ENCODE measurements at regions not wholly inside any gene's neighbourhood (a gene's known extent, or its start where the extent isn't known, plus 50 kb on each side); places are given as distances from the start of the nearest gene placed in this dataset.

GRCh38 chr4:111136438-111136837 lies 513.6 kb upstream of the PITX2 start:
- TF ChIP-seq CTCF (IDR thresholded peaks at IDR 0.05) (no peak), POLR2A (IDR thresholded peaks at IDR 0.05) (no peak), EP300 (IDR thresholded peaks at IDR 0.05) (no peak), POLR2AphosphoS5 (IDR thresholded peaks at IDR 0.05) (no peak)

Measured in suprapubic skin (tissue), 4 donors.